Central memory CD8-positive, alpha-beta T cell (primary cell): ENCODE measurements at regions not wholly inside any gene's neighbourhood (a gene's known extent, or its start where the extent isn't known, plus 50 kb on each side); places are given as distances from the start of the nearest gene placed in this dataset.

Experiments used
- ATAC-seq: fragments of 150-1000 bp; cut with Tn5 transposase; replicated peaks from 2 replicates; pipeline ENCODE4 v1.10.0; 2022; ENCODE audit warnings: mild to moderate bottlenecking, moderate FRiP score, moderate number of reproducible peaks; ENCODE audit not compliant: poor library complexity, severe bottlenecking; ENCODE audit errors: extremely low read depth
- DNase-seq, 2 donors: peaks; one replicate each; pipeline ENCODE4 v3.0.0; 2021; ENCODE audit warnings: low spot score in 2 of 2
- H3K27ac Mint-ChIP-seq: one replicate; pipeline ENCODE4 v1.8.0; 2022; ENCODE audit warnings: low read depth, mild to moderate bottlenecking, moderate library complexity, mixed read lengths
- H3K27me3 Mint-ChIP-seq: one replicate; pipeline ENCODE4 v1.8.0; 2022; ENCODE audit warnings: mixed read lengths
- H3K36me3 Mint-ChIP-seq: one replicate; pipeline ENCODE4 v1.8.0; 2022; ENCODE audit warnings: mild to moderate bottlenecking, moderate library complexity, mixed read lengths; ENCODE audit not compliant: insufficient read depth
- H3K4me1 Mint-ChIP-seq: one replicate; pipeline ENCODE4 v1.8.0; 2022; ENCODE audit warnings: mixed read lengths
- H3K4me3 Mint-ChIP-seq: one replicate; pipeline ENCODE4 v1.8.0; 2022; ENCODE audit warnings: mild to moderate bottlenecking, moderate library complexity, mixed read lengths
- H3K9me3 Mint-ChIP-seq: one replicate; pipeline ENCODE4 v1.8.0; 2022; ENCODE audit warnings: mixed read lengths

- Mint-ChIP-seq H3K4me1 (no peaks in the 10 kb centered on the region), H3K9me3 (no peaks in the 10 kb centered on the region), H3K27ac (no peak overlapping the region), H3K4me3 (no peak overlapping the region), H3K27me3 (peaks cover 9% of the 10 kb centered on the region), H3K36me3 (no peaks in the 10 kb centered on the region)
- DNase-seq (no peak), ATAC-seq (no peak)
Measured at GRCh38 chr6:135640449-135641111, 143.0 kb upstream of the AHI1 start.

DNA sequence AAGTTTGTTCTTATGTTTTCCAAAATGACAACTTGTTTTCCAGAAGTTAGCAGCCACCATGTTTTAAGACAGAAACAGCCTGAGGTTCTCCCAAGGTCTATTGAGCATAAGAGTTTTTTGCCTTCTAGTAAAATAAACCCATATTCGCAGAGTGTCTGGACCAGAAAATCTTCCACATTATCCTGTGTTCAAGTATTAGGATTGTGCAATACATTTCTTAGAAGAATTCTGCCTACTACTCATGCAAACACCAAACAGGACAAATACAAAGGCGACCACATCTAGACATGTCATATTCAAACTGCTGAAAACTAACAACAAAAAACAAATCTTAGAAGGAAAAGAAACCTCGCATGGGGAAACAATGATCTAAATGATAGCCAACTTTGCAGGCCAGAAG, 145.4 kb upstream of the AHI1 start:
- no peak overlapping the region for H3K27ac Mint-ChIP-seq
- H3K4me3 Mint-ChIP-seq = no peak overlapping the region
- no peak for DNase-seq
- no peak for ATAC-seq
- peaks cover 9% of the 10 kb centered on the region for H3K27me3 Mint-ChIP-seq
- no peaks in the 10 kb centered on the region for H3K9me3 Mint-ChIP-seq
- no peaks in the 10 kb centered on the region for H3K36me3 Mint-ChIP-seq
- no peaks in the 10 kb centered on the region for H3K4me1 Mint-ChIP-seq

- ATAC-seq (no peak), DNase-seq (no peak)
- peaks cover 2% of the 10 kb centered on the region for H3K36me3 Mint-ChIP-seq
- H3K4me1 Mint-ChIP-seq = no peaks in the 10 kb centered on the region
- no peak overlapping the region for H3K4me3 Mint-ChIP-seq
- H3K27me3 Mint-ChIP-seq = peaks cover 9% of the 10 kb centered on the region
- H3K27ac Mint-ChIP-seq = no peak overlapping the region
- H3K9me3 Mint-ChIP-seq = peaks cover 5% of the 10 kb centered on the region
Measured at GRCh38 chr6:135644394-135644793, 146.9 kb upstream of the AHI1 start.

GRCh38 chr6:135647521-135647920, 150.0 kb upstream of the AHI1 start:
- Mint-ChIP-seq H3K36me3 (peaks cover 2% of the 10 kb centered on the region), H3K27me3 (no peaks in the 10 kb centered on the region), H3K4me3 (no peak overlapping the region), H3K27ac (no peak overlapping the region), H3K9me3 (peaks cover 5% of the 10 kb centered on the region), H3K4me1 (peaks cover 11% of the 10 kb centered on the region)
- DNase-seq = no peak
- no peak for ATAC-seq

- Mint-ChIP-seq H3K27me3 (peaks cover 7% of the 10 kb centered on the region), H3K4me3 (no peak overlapping the region)
Measured at GRCh38 chr6:135651964-135652755, 154.6 kb upstream of the AHI1 start.

GRCh38 chr6:135655055-135655454, 157.5 kb upstream of the AHI1 start:
- no peaks in the 10 kb centered on the region for H3K36me3 Mint-ChIP-seq
- ATAC-seq = no peak
- H3K27me3 Mint-ChIP-seq = peaks cover 17% of the 10 kb centered on the region
- no peak for DNase-seq
- H3K4me1 Mint-ChIP-seq = peaks cover 11% of the 10 kb centered on the region
- peaks cover 6% of the 10 kb centered on the region for H3K9me3 Mint-ChIP-seq
- H3K27ac Mint-ChIP-seq = no peak overlapping the region
- H3K4me3 Mint-ChIP-seq = no peak overlapping the region

More at GRCh38 chr6:135651964-135652755, 154.6 kb upstream of the AHI1 start:
- peak overlapping the region; percentile 20 for H3K27ac Mint-ChIP-seq
- H3K4me1 Mint-ChIP-seq = peaks cover 11% of the 10 kb centered on the region
- DNase-seq (no peak), ATAC-seq (no peak)
- H3K9me3 Mint-ChIP-seq = peaks cover 12% of the 10 kb centered on the region
- peaks cover 2% of the 10 kb centered on the region for H3K36me3 Mint-ChIP-seq

DNA sequence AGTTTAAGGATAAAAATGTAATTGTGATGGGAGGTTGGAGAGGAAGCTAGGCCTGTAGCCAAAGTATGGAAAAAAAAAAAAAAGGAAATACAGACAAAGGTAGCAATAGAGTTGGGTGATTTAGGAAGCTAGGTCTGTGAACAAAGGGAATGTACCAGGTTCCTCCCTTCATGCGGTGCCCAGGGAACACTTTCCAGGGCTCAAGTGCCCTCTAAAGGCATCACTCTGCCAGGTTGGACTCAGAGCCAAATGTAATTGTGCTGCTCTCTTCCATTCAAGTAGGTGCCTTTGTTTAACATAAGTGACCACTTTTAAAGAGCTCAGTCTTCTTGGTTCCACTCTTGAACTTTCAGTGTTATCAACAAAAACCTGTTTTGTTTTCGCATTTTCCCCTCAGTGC, 159.7 kb upstream of the AHI1 start:
- H3K27ac Mint-ChIP-seq = no peak overlapping the region
- H3K4me3 Mint-ChIP-seq = no peak overlapping the region
- H3K36me3 Mint-ChIP-seq = no peaks in the 10 kb centered on the region
- peaks cover 30% of the 10 kb centered on the region for H3K27me3 Mint-ChIP-seq
- no peaks in the 10 kb centered on the region for H3K4me1 Mint-ChIP-seq
- DNase-seq (no peak), ATAC-seq (no peak)
- H3K9me3 Mint-ChIP-seq = peaks cover 6% of the 10 kb centered on the region

GRCh38 chr6:135658481-135658880, 160.9 kb upstream of the AHI1 start:
- no peak overlapping the region for H3K4me3 Mint-ChIP-seq
- ATAC-seq = no peak
- no peaks in the 10 kb centered on the region for H3K4me1 Mint-ChIP-seq
- H3K27ac Mint-ChIP-seq = no peak overlapping the region
- H3K9me3 Mint-ChIP-seq = peaks cover 6% of the 10 kb centered on the region
- H3K27me3 Mint-ChIP-seq = peaks cover 33% of the 10 kb centered on the region
- peaks cover 1% of the 10 kb centered on the region for H3K36me3 Mint-ChIP-seq
- no peak for DNase-seq

GRCh38 chr6:135658916-135659315, 161.4 kb upstream of the AHI1 start:
- H3K4me1 Mint-ChIP-seq = no peaks in the 10 kb centered on the region
- peaks cover 6% of the 10 kb centered on the region for H3K9me3 Mint-ChIP-seq
- DNase-seq (no peak), ATAC-seq (no peak)
- no peak overlapping the region for H3K27ac Mint-ChIP-seq
- peaks cover 33% of the 10 kb centered on the region for H3K27me3 Mint-ChIP-seq
- no peak overlapping the region for H3K4me3 Mint-ChIP-seq
- peaks cover 1% of the 10 kb centered on the region for H3K36me3 Mint-ChIP-seq

DNA sequence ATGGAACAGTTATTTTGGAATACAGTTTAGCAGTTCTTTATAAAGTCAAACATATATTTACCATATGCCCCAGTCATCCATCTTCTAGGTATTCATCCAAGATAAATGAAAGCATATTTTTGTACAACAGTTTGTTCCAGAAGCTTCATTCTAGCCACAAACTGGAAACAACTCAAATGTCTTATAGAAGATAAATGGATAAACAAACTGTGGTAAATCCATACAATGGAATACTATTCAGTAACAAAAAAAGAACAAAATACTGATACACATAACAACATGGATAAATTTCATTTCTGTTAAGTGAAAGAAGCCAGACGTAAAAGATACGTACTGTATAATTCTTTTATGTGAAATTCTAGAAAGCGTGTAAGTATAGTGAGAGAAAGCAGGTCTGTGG, 167.0 kb upstream of the AHI1 start:
- Mint-ChIP-seq H3K27ac (no peak overlapping the region), H3K36me3 (peaks cover 1% of the 10 kb centered on the region), H3K9me3 (no peaks in the 10 kb centered on the region), H3K27me3 (peaks cover 35% of the 10 kb centered on the region), H3K4me3 (no peak overlapping the region), H3K4me1 (no peaks in the 10 kb centered on the region)
- DNase-seq (no peak), ATAC-seq (no peak)

DNA sequence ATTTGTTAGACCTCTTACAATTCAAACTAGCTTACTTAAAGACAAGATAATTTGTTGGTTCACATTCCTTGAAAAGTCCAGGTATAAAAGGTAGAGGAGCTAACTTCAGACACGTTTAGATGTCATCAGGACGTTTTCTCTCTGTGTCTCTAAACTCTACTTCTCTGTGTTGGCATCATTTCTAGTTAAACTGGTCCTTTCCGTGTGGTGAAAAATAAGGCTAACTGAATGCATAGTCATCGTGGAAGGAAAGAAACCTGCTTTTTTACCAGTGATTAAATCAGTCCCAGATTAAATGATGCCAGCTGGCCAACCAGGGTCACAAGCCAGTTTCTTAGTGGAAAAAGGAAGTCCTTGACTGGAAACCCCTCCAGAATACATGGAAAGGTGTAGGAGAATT, 168.4 kb upstream of the AHI1 start:
- ATAC-seq = no peak

DNA sequence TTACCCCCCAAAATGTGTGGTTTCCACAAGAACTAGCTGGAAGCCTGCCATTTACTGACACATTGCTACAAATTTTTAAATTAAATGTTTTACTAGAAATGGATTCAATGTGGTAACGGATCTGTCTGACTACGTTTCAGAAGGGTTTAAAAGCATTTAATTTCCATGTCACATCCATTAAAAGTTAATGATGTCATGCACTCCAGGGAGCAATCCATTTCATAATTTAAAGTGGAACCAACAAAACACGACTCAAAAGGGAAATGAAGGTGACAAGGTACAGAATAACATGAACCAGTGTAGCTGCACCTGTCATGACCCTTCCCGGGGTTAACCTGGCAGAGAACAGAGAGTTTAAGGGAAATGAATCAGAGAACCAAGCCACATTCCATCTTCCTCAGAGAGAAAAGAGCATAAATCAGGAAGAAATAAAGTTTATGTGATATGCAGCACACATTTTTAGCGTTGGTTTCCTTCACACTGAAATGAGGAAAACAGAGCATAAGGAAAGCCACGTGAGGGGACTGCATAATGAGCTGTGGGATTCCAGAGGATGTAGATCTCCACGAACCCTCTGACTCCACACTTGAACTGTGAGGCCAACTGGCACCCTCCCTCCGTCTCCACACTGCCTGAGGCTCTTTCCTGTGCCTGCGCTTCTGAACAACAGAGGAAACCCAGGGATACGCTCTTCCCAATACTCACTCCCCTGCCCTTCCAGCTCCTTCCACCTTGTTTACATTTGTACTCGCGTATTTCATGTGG, 170.3 kb upstream of the AHI1 start:
- DNase-seq (no peak), ATAC-seq (no peak)
- H3K9me3 Mint-ChIP-seq = no peaks in the 10 kb centered on the region
- no peaks in the 10 kb centered on the region for H3K36me3 Mint-ChIP-seq
- H3K27me3 Mint-ChIP-seq = peaks cover 19% of the 10 kb centered on the region
- H3K4me3 Mint-ChIP-seq = no peak overlapping the region
- no peaks in the 10 kb centered on the region for H3K4me1 Mint-ChIP-seq
- no peak overlapping the region for H3K27ac Mint-ChIP-seq

More for the DNA sequence above, 168.4 kb upstream of the AHI1 start:
- no peak for DNase-seq
- H3K4me1 Mint-ChIP-seq = no peaks in the 10 kb centered on the region
- peaks cover 1% of the 10 kb centered on the region for H3K36me3 Mint-ChIP-seq
- H3K27ac Mint-ChIP-seq = no peak overlapping the region
- H3K27me3 Mint-ChIP-seq = peaks cover 35% of the 10 kb centered on the region
- H3K9me3 Mint-ChIP-seq = no peaks in the 10 kb centered on the region
- no peak overlapping the region for H3K4me3 Mint-ChIP-seq
